ENCODE measurements at regions not wholly inside any gene's neighbourhood (a gene's known extent, or its start where the extent isn't known, plus 50 kb on each side); places are given as distances from the start of the nearest gene placed in this dataset.

DNA sequence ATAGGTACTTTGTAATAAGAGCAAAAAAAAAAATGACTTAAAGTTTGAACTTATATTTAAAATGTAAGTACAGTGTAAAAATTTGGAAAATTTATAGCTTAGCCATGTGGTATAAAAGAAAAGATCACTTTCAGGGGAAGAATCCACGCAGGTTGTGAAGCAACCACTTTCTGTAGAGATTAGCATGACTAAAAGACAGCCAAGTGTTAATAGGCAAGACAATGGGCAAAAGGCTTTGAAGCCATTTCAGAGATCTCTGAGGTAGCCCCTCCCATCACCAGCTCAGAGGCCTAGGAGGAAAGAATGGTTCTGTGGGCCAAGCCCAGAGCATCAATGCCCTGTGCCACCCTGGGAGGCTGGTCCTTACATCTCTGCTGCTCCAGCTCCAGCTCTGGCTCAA is 346.3 kb upstream of the CHD1 start:
- in situ Hi-C loops (cut with MboI; ENCODE audit: low sequenced_read_pairs, unreplicated experiment): no loop called here
- no peak for DNase-seq (ENCODE audit: low spot score)
- TF ChIP-seq, protein P1, sequence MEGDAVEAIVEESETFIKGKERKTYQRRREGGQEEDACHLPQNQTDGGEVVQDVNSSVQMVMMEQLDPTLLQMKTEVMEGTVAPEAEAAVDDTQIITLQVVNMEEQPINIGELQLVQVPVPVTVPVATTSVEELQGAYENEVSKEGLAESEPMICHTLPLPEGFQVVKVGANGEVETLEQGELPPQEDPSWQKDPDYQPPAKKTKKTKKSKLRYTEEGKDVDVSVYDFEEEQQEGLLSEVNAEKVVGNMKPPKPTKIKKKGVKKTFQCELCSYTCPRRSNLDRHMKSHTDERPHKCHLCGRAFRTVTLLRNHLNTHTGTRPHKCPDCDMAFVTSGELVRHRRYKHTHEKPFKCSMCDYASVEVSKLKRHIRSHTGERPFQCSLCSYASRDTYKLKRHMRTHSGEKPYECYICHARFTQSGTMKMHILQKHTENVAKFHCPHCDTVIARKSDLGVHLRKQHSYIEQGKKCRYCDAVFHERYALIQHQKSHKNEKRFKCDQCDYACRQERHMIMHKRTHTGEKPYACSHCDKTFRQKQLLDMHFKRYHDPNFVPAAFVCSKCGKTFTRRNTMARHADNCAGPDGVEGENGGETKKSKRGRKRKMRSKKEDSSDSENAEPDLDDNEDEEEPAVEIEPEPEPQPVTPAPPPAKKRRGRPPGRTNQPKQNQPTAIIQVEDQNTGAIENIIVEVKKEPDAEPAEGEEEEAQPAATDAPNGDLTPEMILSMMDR (IDR thresholded peaks at IDR 0.05; ENCODE audit: borderline replicate concordance, control extremely low read depth, extremely low read depth, insufficient read depth, missing control alignments): no peak

DNA sequence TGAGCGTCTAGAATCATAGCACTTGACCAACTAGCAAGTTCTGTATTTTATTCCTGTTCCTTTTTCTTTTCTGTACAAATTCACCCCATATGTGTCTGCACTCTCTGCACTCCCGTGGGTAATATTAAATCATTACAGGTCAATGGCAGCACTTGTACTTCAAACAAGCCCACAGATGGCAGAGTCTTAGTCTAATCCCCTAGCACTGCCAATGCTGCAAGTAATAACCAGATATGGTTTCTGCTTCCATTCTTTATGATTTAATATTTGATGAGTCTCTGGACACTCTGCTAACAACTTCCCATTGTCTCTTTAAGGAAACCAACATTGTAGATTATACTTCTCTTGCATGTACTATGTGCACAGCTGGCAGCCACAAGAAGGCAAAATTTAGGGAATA is 343.8 kb upstream of the CHD1 start:
- in situ Hi-C loops (cut with MboI; ENCODE audit: low sequenced_read_pairs, unreplicated experiment): no loop called here
- DNase-seq (ENCODE audit: low spot score): no peak
- TF ChIP-seq, protein P1 (IDR thresholded peaks at IDR 0.05; ENCODE audit: borderline replicate concordance, control extremely low read depth, extremely low read depth, insufficient read depth, missing control alignments): no peak

DNA sequence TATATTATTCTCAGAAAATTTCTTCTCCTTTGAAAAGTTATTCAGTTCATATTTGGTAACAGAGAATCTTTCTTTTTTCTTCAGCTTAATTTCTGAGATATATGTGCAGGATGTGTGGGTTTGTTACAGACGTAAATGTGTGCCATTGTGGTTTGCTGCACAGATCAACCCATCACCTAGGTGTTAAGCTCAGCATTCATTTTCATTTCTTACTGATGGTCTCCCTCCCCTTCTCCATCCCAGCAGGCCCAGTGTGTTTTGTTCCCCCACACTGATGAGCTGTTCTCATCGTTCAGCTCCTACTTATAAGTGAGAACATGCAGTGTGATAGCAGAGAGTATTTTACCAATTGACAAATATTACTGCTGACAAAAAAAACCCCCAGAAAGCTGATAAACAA is 330.0 kb upstream of the CHD1 start:
- TF ChIP-seq, protein P1 (IDR thresholded peaks at IDR 0.05; ENCODE audit: borderline replicate concordance, control extremely low read depth, extremely low read depth, insufficient read depth, missing control alignments): no peak
- in situ Hi-C loops (cut with MboI; ENCODE audit: low sequenced_read_pairs, unreplicated experiment): no loop called here
- no peak for DNase-seq (ENCODE audit: low spot score)

DNA sequence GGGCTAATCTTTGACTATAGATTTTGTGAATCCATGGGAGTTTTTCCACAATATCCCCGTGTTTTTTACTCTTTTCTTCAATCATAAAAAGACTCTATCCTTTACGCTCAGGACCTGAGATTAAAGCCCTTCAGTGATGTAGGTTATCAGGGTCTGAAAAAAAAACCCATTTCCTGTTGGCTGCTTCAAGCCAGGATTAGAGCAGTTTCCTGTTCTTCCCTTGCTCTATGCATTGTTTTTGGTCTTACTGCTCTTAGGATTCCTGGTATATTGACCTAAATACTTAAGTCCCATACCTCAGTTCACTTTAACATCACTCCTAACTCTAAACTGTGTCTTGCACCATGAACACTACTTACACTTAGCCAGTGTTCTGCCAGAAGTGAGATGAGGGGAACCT is 319.3 kb upstream of the CHD1 start:
- TF ChIP-seq, protein P1 (IDR thresholded peaks at IDR 0.05; ENCODE audit: borderline replicate concordance, control extremely low read depth, extremely low read depth, insufficient read depth, missing control alignments): no peak
- DNase-seq (ENCODE audit: low spot score): no peak
- in situ Hi-C loops (cut with MboI; ENCODE audit: low sequenced_read_pairs, unreplicated experiment): no loop called here

DNA sequence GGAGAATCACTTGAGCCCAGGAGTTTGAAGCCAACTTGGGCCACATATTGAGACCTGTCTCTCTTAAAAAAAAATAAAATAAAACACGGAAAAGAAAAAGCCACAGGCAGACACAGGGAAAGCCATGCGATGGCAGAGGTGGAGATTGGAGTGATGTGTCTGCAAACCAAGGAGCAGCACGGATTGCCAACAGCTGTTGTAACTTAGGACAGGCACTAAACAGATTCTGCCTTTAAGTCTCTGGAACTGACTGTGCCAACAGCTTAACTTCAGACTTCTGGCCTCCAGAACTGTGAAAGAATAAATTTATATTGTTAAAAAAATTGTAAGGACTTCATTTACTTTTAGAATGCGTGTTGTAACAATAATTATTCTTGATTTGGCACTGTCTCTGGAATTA is 318.5 kb upstream of the CHD1 start:
- no peak for DNase-seq (ENCODE audit: low spot score)
- TF ChIP-seq, protein P1 (IDR thresholded peaks at IDR 0.05; ENCODE audit: borderline replicate concordance, control extremely low read depth, extremely low read depth, insufficient read depth, missing control alignments): no peak
- in situ Hi-C loops (cut with MboI; ENCODE audit: low sequenced_read_pairs, unreplicated experiment): no loop called here

DNA sequence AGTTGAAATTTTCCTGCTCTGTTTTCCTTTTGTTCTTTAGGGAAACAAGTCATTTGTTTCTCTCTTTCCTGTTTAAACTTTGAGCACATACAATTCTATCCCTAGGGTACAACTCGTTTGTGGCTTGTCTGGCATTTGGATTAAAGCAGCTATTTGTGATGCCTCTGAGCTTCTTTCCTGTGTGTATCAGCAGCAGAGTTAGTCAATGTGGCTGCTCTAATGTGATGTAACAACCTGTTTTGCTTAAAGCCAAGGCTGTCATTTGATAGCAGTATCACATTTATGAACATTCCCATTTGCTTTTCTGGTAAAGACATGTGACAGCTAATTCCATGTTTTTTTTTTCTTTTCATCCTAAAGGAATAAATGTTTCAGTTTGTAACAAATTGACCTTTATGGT is 314.3 kb upstream of the CHD1 start:
- in situ Hi-C loops (cut with MboI; ENCODE audit: low sequenced_read_pairs, unreplicated experiment): no loop called here
- TF ChIP-seq, protein P1 (IDR thresholded peaks at IDR 0.05; ENCODE audit: borderline replicate concordance, control extremely low read depth, extremely low read depth, insufficient read depth, missing control alignments): no peak
- DNase-seq (ENCODE audit: low spot score): no peak

DNA sequence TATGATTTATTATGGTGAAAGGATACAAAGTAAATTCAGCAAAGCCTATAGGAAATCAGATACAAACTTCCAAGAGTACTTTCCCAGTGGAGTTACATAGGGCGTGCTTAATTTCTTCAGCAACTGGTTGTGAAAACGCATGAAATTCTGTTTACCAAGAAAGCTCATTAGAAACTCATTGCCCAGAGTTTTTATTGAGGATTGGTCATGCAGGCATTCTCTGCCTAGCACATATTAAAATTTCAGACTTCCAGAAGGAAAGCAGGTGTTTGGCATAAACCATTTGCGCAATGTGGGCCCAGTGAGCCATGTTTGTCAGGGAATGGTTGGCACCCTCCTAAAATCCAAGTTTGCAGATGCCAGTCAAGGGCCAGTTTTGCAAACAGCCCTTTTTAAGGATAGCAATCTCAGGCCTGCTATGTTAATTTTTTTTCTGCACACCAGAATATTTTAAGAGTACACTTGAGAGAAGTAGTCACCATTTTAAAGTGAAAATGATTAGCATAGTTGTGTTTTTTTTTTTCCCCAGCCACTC is 311.1 kb upstream of the CHD1 start:
- in situ Hi-C loops (cut with MboI; ENCODE audit: low sequenced_read_pairs, unreplicated experiment): no loop called here

More for the DNA sequence above, 311.1 kb upstream of the CHD1 start:
- DNase-seq (ENCODE audit: low spot score): no peak
- TF ChIP-seq, protein P1 (IDR thresholded peaks at IDR 0.05; ENCODE audit: borderline replicate concordance, control extremely low read depth, extremely low read depth, insufficient read depth, missing control alignments): no peak
